ENCODE measurements at regions not wholly inside any gene's neighbourhood (a gene's known extent, or its start where the extent isn't known, plus 50 kb on each side); places are given as distances from the start of the nearest gene placed in this dataset.
"Not testable (repeated sequence)": the region's sequence is repeated elsewhere in the genome, so short reads cannot be mapped to it uniquely, and the experiment has no call there.

DNA sequence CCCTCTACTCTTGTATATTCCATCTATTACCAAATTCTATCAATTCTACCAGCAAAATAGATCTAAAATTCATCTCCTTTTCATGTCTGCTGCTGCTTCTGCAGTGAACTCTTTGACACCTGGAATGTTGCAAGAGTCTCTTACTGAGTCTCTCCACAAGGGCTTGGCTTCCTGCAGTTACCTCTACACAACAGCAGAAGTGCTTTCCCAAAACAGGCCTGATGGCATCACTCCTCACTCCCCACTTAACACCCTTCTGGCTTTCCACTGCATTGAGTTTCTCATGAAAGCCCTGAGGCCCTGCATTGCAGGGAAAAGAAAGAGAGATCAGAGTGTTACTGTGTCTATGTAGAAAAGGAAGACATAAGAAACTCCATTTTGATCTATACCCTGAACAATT lies 78.8 kb upstream of the CDC42EP3 start:
- TF ChIP-seq, protein P1, sequence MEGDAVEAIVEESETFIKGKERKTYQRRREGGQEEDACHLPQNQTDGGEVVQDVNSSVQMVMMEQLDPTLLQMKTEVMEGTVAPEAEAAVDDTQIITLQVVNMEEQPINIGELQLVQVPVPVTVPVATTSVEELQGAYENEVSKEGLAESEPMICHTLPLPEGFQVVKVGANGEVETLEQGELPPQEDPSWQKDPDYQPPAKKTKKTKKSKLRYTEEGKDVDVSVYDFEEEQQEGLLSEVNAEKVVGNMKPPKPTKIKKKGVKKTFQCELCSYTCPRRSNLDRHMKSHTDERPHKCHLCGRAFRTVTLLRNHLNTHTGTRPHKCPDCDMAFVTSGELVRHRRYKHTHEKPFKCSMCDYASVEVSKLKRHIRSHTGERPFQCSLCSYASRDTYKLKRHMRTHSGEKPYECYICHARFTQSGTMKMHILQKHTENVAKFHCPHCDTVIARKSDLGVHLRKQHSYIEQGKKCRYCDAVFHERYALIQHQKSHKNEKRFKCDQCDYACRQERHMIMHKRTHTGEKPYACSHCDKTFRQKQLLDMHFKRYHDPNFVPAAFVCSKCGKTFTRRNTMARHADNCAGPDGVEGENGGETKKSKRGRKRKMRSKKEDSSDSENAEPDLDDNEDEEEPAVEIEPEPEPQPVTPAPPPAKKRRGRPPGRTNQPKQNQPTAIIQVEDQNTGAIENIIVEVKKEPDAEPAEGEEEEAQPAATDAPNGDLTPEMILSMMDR (IDR thresholded peaks at IDR 0.05), result not testable (repeated sequence)
- not testable (repeated sequence) for TF ChIP-seq POLR2A (IDR thresholded peaks at IDR 0.05)
